Esophagus muscularis mucosa (tissue), 3 donors: ENCODE measurements at regions not wholly inside any gene's neighbourhood (a gene's known extent, or its start where the extent isn't known, plus 50 kb on each side); places are given as distances from the start of the nearest gene placed in this dataset.

Source experiments
- CTCF ChIP-seq, 3 experiments: fragments of 200-600 bp in 2 of 3; fragments of 450-650 bp in 1 of 3; sonication (generic) in 2 of 3; IDR thresholded peaks; one replicate each; pipeline ENCODE4 v1.5.1; 2017 to 2019; ENCODE audit warnings: antibody characterized with exemption in 3 of 3, mild to moderate bottlenecking in 2 of 3, moderate library complexity in 1 of 3
- POLR2AphosphoS5 ChIP-seq, 2 donors: sonication (generic); formaldehyde crosslinking; IDR thresholded peaks; one replicate each; pipeline ENCODE4 v1.6.1; 2017; ENCODE audit warnings: antibody characterized with exemption in 2 of 2

GRCh38 chr9:75666856-75667554 is 223.5 kb upstream of the PCSK5 start:
- TF ChIP-seq POLR2AphosphoS5 (IDR thresholded peaks at IDR 0.05) (no peak), CTCF (IDR thresholded peaks at IDR 0.05) (no peak)
